ENCODE measurements at regions not wholly inside any gene's neighbourhood (a gene's known extent, or its start where the extent isn't known, plus 50 kb on each side); places are given as distances from the start of the nearest gene placed in this dataset.

- Histone ChIP-seq H3K4me1 (peaks cover 12 to 18% (median 17%) of the 10 kb centered on the region in 4 donors), H3K36me3 (no peaks in the 10 kb centered on the region), H3K27ac (replicated peaks in 1 of 4) (no peak overlapping the region), H3K27me3 (peaks cover 0 to 92% (median 46%) of the 10 kb centered on the region in 4 donors), H3K4me3 (no peak overlapping the region), H3K9me3 (no peaks in the 10 kb centered on the region)
- no peak for DNase-seq (ENCODE audit: extremely low spot score)
- no peak for TF ChIP-seq POLR2A (IDR thresholded peaks at IDR 0.05; ENCODE audit: low read depth)
- intact Hi-C loops (cut with DNase I): no loop called here
These were observed 134.0 kb downstream of the INSIG2 start for GRCh38 chr2:118222273-118222594.

GRCh38 chr2:118221536-118222272 lies 133.4 kb downstream of the INSIG2 start:
- Histone ChIP-seq H3K4me3 (no peak overlapping the region), H3K27ac (replicated peaks in 1 of 4) (no peak overlapping the region), H3K4me1 (peaks cover 12 to 18% (median 17%) of the 10 kb centered on the region in 4 donors), H3K36me3 (no peaks in the 10 kb centered on the region), H3K27me3 (peaks cover 0 to 87% (median 46%) of the 10 kb centered on the region in 4 donors), H3K9me3 (no peaks in the 10 kb centered on the region)
- DNase-seq (ENCODE audit: extremely low spot score): no peak
- TF ChIP-seq POLR2AphosphoS5 (IDR thresholded peaks at IDR 0.05): no peak
- TF ChIP-seq POLR2A (IDR thresholded peaks at IDR 0.05; ENCODE audit: low read depth): no peak
- TF ChIP-seq EP300 (IDR thresholded peaks at IDR 0.05): no peak
- TF ChIP-seq CTCF (IDR thresholded peaks at IDR 0.05): peak; percentile 48 to 62 (median 51)
- intact Hi-C loops (cut with DNase I): loop anchor here (2.0 kb wide), 1 partner anchor 633 kb away; no protein-coding TSS in a partner anchor
- 17% methylated on average over 10 of the region's 10 CpGs for WGBS

DNA sequence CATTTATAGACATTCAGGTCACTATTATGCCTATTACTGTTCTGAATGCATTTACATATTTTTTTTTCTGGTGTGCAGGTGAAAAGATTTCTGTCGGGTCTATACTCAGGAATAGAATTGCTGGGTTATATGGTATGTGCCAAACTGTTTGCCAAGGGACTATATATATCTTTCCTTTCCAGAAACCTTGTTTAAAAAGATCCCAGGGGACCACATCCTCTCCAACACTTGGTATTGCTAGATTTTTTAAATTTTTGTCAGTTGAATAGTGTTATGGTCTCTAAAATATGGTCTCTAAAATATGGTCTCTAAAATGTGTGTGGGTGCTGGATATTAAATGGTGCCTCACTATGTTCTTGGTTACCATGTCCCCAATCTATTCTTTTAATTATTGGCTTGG lies 131.3 kb downstream of the INSIG2 start:
- no peak for DNase-seq (ENCODE audit: extremely low spot score)
- WGBS: 64% methylated on average over 1 of the region's 1 CpG
- Histone ChIP-seq H3K36me3 (no peaks in the 10 kb centered on the region), H3K9me3 (no peaks in the 10 kb centered on the region), H3K27ac (replicated peaks in 1 of 4) (no peak overlapping the region), H3K27me3 (peaks cover 0 to 76% (median 32%) of the 10 kb centered on the region in 4 donors), H3K4me3 (no peak overlapping the region), H3K4me1 (peaks cover 11 to 15% (median 15%) of the 10 kb centered on the region in 4 donors)
- TF ChIP-seq POLR2A (IDR thresholded peaks at IDR 0.05; ENCODE audit: low read depth) (no peak), EP300 (IDR thresholded peaks at IDR 0.05) (no peak), CTCF (IDR thresholded peaks at IDR 0.05) (no peak), POLR2AphosphoS5 (IDR thresholded peaks at IDR 0.05) (no peak)
- intact Hi-C loops (cut with DNase I): loop anchor here (2.0 kb wide), 1 partner anchor 635 kb away; no protein-coding TSS in a partner anchor

DNA sequence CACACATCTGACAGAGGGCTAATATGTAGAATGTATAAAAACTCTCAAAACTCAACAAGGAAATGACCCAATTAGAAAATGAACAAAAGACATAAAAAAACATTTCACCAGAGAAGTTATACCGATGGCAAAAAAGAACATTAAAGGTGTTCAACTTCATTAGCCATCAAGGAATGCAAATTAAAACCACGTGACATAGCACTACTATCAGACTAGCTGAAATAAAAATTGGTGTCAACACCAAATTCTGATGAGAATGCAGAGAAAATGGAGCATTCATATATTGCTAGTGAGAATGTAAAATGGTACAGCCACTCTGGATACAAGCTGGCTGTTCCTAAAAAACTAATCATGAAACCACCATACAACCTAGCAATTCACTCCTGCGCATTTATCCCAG lies 128.0 kb downstream of the INSIG2 start:
- 83% methylated on average over 3 of the region's 3 CpGs for WGBS
- H3K27me3 ChIP-seq: peaks cover 0 to 46% (median 11%) of the 10 kb centered on the region in 4 donors
- TF ChIP-seq CTCF (IDR thresholded peaks at IDR 0.05): no peak
- TF ChIP-seq POLR2AphosphoS5 (IDR thresholded peaks at IDR 0.05): no peak
- no peak for TF ChIP-seq EP300 (IDR thresholded peaks at IDR 0.05)
- TF ChIP-seq POLR2A (IDR thresholded peaks at IDR 0.05; ENCODE audit: low read depth): no peak

GRCh38 chr2:118209727-118210126 lies 121.5 kb downstream of the INSIG2 start:
- Histone ChIP-seq H3K4me1 (no peaks in the 10 kb centered on the region), H3K27ac (replicated peaks in 1 of 4) (no peak overlapping the region), H3K27me3 (peaks cover 0 to 43% (median 9%) of the 10 kb centered on the region in 4 donors), H3K36me3 (no peaks in the 10 kb centered on the region), H3K4me3 (no peak overlapping the region), H3K9me3 (no peaks in the 10 kb centered on the region)
- no peak for DNase-seq (ENCODE audit: extremely low spot score)
- TF ChIP-seq CTCF (IDR thresholded peaks at IDR 0.05) (no peak), POLR2AphosphoS5 (IDR thresholded peaks at IDR 0.05) (no peak), EP300 (IDR thresholded peaks at IDR 0.05) (no peak), POLR2A (IDR thresholded peaks at IDR 0.05; ENCODE audit: low read depth) (no peak)
- intact Hi-C loops (cut with DNase I): loop anchor here (10.0 kb wide), 1 partner anchor 145 kb away; no protein-coding TSS in a partner anchor
- 100% methylated on average over 1 of the region's 1 CpG for whole genome bisulfite sequencing

More for the DNA sequence above, 128.0 kb downstream of the INSIG2 start:
- no peaks in the 10 kb centered on the region for H3K36me3 ChIP-seq
- no peak for DNase-seq (ENCODE audit: extremely low spot score)
- H3K4me3 ChIP-seq: no peak overlapping the region
- no peaks in the 10 kb centered on the region for H3K4me1 ChIP-seq
- no peaks in the 10 kb centered on the region for H3K9me3 ChIP-seq
- intact Hi-C loops (cut with DNase I): no loop called here
- H3K27ac ChIP-seq (replicated peaks in 1 of 4): no peak overlapping the region

Data from esophagus muscularis mucosa (tissue), 4 donors.